ENCODE measurements at regions not wholly inside any gene's neighbourhood (a gene's known extent, or its start where the extent isn't known, plus 50 kb on each side); places are given as distances from the start of the nearest gene placed in this dataset.

DNA sequence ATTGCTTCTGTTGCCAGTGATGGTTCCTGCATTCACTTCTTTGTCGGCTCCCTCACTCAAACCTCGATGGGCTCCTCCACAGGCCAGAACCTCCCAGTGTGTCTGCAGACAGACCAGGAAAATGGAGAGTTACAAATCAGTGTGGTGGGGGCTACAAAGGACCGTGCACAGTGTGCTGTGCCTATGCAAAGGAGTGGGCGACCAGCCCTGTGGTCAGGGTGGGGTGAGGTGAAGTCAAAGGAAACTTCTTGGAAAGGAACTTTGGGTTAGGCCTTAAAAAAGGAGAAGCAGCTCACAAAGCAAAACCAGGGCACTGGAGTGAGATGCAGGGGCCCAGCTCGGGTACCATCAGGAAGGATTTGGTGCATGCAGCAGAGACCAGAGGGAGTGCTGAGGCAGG is 304.3 kb upstream of the ZMIZ1 start:
- Histone ChIP-seq H3K27me3 (no peaks in the 10 kb centered on the region), H3K4me3 (no peak overlapping the region), H3K36me3 (no peaks in the 10 kb centered on the region), H3K27ac (no peak overlapping the region), H3K4me1 (peaks cover 0 to 7% of the 10 kb centered on the region in 2 donors), H3K9me3 (no peaks in the 10 kb centered on the region)
- DNase-seq (no peak), ATAC-seq (no peak)
- in situ Hi-C loops (cut with MboI; ENCODE audit: low sequenced_read_pairs in 4 of 4) (no loop called here), intact Hi-C loops (cut with DNase I; ENCODE audit: low total_unique reads) (no loop called here)
- TF ChIP-seq, protein P1, sequence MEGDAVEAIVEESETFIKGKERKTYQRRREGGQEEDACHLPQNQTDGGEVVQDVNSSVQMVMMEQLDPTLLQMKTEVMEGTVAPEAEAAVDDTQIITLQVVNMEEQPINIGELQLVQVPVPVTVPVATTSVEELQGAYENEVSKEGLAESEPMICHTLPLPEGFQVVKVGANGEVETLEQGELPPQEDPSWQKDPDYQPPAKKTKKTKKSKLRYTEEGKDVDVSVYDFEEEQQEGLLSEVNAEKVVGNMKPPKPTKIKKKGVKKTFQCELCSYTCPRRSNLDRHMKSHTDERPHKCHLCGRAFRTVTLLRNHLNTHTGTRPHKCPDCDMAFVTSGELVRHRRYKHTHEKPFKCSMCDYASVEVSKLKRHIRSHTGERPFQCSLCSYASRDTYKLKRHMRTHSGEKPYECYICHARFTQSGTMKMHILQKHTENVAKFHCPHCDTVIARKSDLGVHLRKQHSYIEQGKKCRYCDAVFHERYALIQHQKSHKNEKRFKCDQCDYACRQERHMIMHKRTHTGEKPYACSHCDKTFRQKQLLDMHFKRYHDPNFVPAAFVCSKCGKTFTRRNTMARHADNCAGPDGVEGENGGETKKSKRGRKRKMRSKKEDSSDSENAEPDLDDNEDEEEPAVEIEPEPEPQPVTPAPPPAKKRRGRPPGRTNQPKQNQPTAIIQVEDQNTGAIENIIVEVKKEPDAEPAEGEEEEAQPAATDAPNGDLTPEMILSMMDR (IDR thresholded peaks at IDR 0.05 in 4 of 5, conservative IDR thresholded peaks at IDR 0.05 in 1 of 5): no peak
- TF ChIP-seq POLR2A (IDR thresholded peaks at IDR 0.05): no peak

DNA sequence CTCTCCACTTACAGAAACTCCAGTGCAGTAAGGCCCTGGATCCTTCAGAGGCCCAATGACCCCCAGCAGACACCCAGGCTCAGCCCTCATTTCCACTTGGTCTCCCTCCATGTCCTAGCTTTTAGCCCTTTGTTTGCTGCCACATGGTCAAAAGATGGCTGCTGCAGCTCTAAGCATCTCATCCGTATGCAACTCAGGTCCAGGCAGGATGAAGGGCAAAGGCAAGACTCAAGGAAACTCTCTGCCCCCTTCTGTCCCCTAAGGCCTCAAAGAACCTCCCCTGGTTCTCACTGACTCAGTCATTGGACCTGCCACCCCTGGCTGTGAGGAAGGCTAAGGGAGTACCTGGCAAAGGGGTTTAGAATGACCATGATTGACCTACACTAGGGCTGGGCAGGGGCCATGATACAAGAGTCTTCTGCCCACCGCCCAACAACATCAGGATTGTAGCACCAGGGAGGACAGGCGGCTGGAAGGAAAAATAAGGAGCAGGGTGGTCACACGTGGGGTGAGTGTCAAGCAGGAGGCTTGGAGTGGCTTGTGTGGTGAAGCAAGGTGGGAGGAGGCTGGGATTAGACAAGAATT is 303.8 kb upstream of the ZMIZ1 start:
- in situ Hi-C loops (cut with MboI; ENCODE audit: low sequenced_read_pairs in 4 of 4) (no loop called here), intact Hi-C loops (cut with DNase I; ENCODE audit: low total_unique reads) (no loop called here)
- Histone ChIP-seq H3K36me3 (no peaks in the 10 kb centered on the region), H3K27me3 (no peaks in the 10 kb centered on the region), H3K4me1 (peaks cover 0 to 7% of the 10 kb centered on the region in 2 donors), H3K9me3 (no peaks in the 10 kb centered on the region), H3K27ac (no peak overlapping the region), H3K4me3 (no peak overlapping the region)
- DNase-seq (no peak), ATAC-seq (no peak)
- TF ChIP-seq, protein P1 (IDR thresholded peaks at IDR 0.05 in 4 of 5, conservative IDR thresholded peaks at IDR 0.05 in 1 of 5): no peak
- TF ChIP-seq POLR2A (IDR thresholded peaks at IDR 0.05): no peak

DNA sequence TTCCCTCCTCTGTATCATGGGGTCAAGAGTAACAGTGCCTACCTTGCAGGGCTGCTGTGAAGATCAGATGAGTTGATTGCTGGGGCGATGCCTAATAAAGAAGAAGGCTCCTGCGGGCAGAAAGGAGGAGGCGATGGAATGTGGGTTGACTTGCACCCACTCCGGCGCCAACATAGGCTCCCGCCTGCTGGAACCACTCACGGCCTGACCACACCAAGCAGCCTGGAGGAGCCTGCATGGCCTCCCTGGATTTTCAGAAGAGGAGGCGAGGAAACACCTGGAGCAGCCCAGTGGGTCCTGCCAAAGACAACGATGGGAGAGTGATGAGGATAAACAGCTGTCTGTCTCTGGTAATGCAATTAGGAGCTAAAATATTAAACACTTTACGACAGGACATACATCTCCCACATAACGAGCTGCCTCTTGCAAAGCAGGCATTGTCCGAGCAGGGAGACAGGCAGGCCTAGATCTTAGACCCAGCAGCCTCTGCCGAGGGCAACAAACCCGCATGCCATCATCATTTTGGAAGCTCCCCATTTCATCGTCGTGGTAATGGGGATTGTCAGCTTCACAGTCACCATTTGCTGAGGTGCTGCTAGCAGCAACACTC is 302.9 kb upstream of the ZMIZ1 start:
- H3K36me3 ChIP-seq: no peaks in the 10 kb centered on the region
- in situ Hi-C loops (cut with MboI; ENCODE audit: low sequenced_read_pairs in 4 of 4): no loop called here
- no peak for DNase-seq
- H3K9me3 ChIP-seq: no peaks in the 10 kb centered on the region
- intact Hi-C loops (cut with DNase I; ENCODE audit: low total_unique reads): no loop called here
- no peak for TF ChIP-seq POLR2A (IDR thresholded peaks at IDR 0.05)
- TF ChIP-seq, protein P1 (IDR thresholded peaks at IDR 0.05 in 4 of 5, conservative IDR thresholded peaks at IDR 0.05 in 1 of 5): no peak
- H3K27ac ChIP-seq: no peak overlapping the region
- H3K27me3 ChIP-seq: no peaks in the 10 kb centered on the region
- no peak overlapping the region for H3K4me3 ChIP-seq
- no peak for ATAC-seq
- peaks cover 0 to 7% of the 10 kb centered on the region in 2 donors for H3K4me1 ChIP-seq

DNA sequence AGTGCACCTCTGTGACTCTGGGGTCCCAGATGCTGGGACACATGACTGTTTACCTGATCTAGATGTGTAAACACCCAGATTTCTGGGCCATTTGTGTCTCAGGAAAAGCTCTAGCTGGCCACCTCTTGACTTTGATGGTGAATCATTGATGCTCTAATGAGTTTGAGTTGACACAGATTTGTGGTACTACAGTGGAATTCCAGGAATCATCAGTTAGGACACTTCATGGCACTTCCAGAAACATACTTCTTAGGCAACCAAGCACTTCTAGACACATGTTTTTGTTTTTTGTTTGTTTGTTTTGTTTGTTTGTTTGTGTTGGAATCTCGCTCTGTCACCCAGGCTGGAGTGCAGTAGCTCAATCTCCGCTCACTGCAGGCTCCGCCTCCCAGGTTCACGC is 302.2 kb upstream of the ZMIZ1 start:
- DNase-seq: no peak
- in situ Hi-C loops (cut with MboI; ENCODE audit: low sequenced_read_pairs in 4 of 4): no loop called here
- intact Hi-C loops (cut with DNase I; ENCODE audit: low total_unique reads): no loop called here
- Histone ChIP-seq H3K4me1 (peaks cover 0 to 9% of the 10 kb centered on the region in 2 donors), H3K27me3 (no peaks in the 10 kb centered on the region), H3K27ac (no peak overlapping the region), H3K36me3 (no peaks in the 10 kb centered on the region), H3K4me3 (no peak overlapping the region), H3K9me3 (no peaks in the 10 kb centered on the region)
- TF ChIP-seq, protein P1 (IDR thresholded peaks at IDR 0.05 in 4 of 5, conservative IDR thresholded peaks at IDR 0.05 in 1 of 5): no peak
- no peak for TF ChIP-seq POLR2A (IDR thresholded peaks at IDR 0.05)
- ATAC-seq: no peak

Data from gastrocnemius medialis (tissue), 4 donors.